HUES64 (cell line): ENCODE measurements at regions not wholly inside any gene's neighbourhood (a gene's known extent, or its start where the extent isn't known, plus 50 kb on each side); places are given as distances from the start of the nearest gene placed in this dataset.

ENCODE experiments used
- H3K27ac ChIP-seq: 2 replicates; pipeline ENCODE4 v1.7.0; 2013; ENCODE audit warnings: low read depth, low read length, inconsistent platforms
- H3K27me3 ChIP-seq: 2 replicates; pipeline ENCODE4 v1.6.1; 2013; ENCODE audit warnings: mild to moderate bottlenecking, low read length; ENCODE audit not compliant: insufficient read depth
- H3K36me3 ChIP-seq: 2 replicates; pipeline ENCODE4 v1.6.1; 2013; ENCODE audit warnings: mild to moderate bottlenecking, low read length; ENCODE audit not compliant: insufficient read depth
- H3K4me1 ChIP-seq: 2 replicates; pipeline ENCODE4 v1.6.1; 2013; ENCODE audit warnings: mild to moderate bottlenecking, low read length, moderate library complexity; ENCODE audit not compliant: insufficient read depth
- H3K4me3 ChIP-seq: 2 replicates; pipeline ENCODE4 v1.5.1; 2013; ENCODE audit warnings: mild to moderate bottlenecking, low read length, moderate library complexity
- H3K9ac ChIP-seq: 2 replicates; pipeline ENCODE4 v1.6.1; 2013; ENCODE audit warnings: mild to moderate bottlenecking, low read depth, low read length
- H3K9me3 ChIP-seq: 2 replicates; pipeline ENCODE4 v1.6.1; 2013; ENCODE audit warnings: low read depth, low read length; ENCODE audit not compliant: insufficient read depth
- WGBS: fragments of 150-250, 120-280 bp; methylation state at CpG from one replicate; pipeline ENCODE4 v1.1.7; 2013; ENCODE audit warnings: missing lambda C conversion rate; 5-methylcytosine and 5-hydroxymethylcytosine counted together

DNA sequence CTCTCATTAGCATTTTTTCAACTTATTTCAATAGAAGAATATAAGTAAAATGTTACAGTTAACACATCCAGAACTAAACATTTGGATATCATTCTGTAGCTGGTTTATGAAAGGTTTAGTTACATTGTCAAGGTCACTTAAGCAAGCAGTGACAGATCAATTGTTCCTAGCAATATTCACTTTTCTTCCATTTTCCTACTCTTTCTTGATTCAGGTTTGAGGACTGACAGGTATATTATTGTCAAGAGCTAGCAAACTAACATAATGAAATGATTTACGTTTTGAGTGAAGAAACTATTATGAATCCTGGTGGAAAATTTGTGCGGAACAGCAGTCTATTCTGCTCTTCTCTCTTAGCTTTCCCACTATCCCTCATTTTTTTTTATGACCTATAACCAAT, 220.4 kb upstream of the ADGRL4 start:
- no peaks in the 10 kb centered on the region for H3K36me3 ChIP-seq
- no peaks in the 10 kb centered on the region for H3K27me3 ChIP-seq
- H3K9ac ChIP-seq, result no peak overlapping the region
- 98% methylated on average over 2 of the region's 2 CpGs for WGBS
- no peaks in the 10 kb centered on the region for H3K4me1 ChIP-seq
- H3K27ac ChIP-seq, result no peak overlapping the region
- no peak overlapping the region for H3K4me3 ChIP-seq
- peaks cover 2% of the 10 kb centered on the region; the same call in 1 of the 2 replicates for H3K9me3 ChIP-seq

DNA sequence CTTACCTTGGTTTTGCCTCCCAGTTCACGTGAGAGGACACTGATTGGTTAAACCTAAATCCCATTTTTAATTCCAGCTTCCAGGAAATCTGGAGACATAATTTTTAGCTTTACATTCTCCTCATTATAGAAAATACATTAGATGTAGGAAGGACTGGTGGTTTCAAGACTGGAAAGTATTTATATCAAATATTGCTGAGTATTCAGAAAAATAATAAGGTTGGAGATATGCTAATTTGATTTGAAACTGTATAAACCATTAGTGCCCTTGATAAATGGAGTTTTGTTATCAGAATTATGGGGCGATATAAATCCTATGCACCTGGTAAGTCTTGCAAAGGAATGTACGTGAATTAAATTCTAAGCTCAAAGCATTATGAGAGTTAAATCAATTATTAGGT, 218.0 kb upstream of the ADGRL4 start:
- H3K27me3 ChIP-seq, result no peaks in the 10 kb centered on the region
- no peaks in the 10 kb centered on the region for H3K4me1 ChIP-seq
- peaks cover 19% of the 10 kb centered on the region for H3K9me3 ChIP-seq
- whole genome bisulfite sequencing, result 64% methylated on average over 3 of the region's 3 CpGs
- no peaks in the 10 kb centered on the region for H3K36me3 ChIP-seq
- no peak overlapping the region for H3K4me3 ChIP-seq
- no peak overlapping the region for H3K9ac ChIP-seq
- H3K27ac ChIP-seq, result no peak overlapping the region

DNA sequence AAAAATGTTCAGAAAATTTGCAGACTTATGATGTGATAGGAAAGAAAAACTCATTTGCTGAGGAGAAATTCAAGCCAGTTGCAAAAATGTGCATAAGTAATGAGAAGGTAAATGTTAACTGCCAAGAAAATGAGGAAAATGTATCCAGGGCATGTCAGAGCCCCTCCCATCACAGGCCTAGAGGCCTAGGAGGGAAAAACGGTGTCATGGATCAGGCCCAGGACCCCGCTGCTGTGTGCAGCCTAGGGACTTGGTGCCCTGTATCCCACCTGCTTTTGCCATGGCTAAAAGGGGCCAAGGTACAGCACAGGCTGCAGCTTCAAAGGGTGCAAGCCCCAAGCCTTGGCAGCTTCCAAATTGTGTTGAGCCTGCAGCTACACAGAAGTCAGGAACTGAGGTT, 214.0 kb upstream of the ADGRL4 start:
- H3K4me3 ChIP-seq, result no peak overlapping the region
- no peaks in the 10 kb centered on the region for H3K36me3 ChIP-seq
- H3K9ac ChIP-seq, result no peak overlapping the region
- no peak overlapping the region for H3K27ac ChIP-seq
- no peaks in the 10 kb centered on the region for H3K4me1 ChIP-seq
- H3K9me3 ChIP-seq, result peaks cover 19% of the 10 kb centered on the region
- 97% methylated on average over 2 of the region's 2 CpGs for WGBS
- H3K27me3 ChIP-seq, result no peaks in the 10 kb centered on the region

GRCh38 chr1:79215311-79215710, 208.8 kb upstream of the ADGRL4 start:
- H3K27me3 ChIP-seq, result no peaks in the 10 kb centered on the region
- H3K9ac ChIP-seq, result no peak overlapping the region
- H3K36me3 ChIP-seq, result no peaks in the 10 kb centered on the region
- 0 out of 2 replicates have a peak, but pooled peaks cover 1% of the 10 kb centered on the region for H3K9me3 ChIP-seq
- no peaks in the 10 kb centered on the region for H3K4me1 ChIP-seq
- no peak overlapping the region for H3K27ac ChIP-seq
- 93% methylated on average over 4 of the region's 4 CpGs for WGBS
- H3K4me3 ChIP-seq, result no peak overlapping the region

DNA sequence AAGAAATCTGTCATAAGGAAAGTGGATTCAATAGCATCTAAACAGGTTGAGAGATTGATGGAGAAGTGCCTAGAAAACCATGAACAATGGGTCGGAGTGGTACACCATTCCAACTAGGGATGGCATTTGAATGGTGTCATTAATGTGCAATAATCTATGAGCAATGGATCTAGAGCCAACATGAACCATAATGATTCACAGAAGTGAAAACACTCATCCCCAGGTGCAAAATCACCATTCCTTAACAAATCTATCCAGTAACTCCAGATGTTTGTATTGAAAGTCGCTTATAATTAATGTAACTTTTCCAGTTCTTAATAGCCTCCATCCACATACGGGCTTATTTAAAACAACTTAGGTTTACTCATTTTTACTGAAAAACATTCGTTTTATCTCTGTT, 201.3 kb upstream of the ADGRL4 start:
- Histone ChIP-seq H3K36me3 (no peaks in the 10 kb centered on the region), H3K27me3 (no peaks in the 10 kb centered on the region), H3K4me3 (no peak overlapping the region), H3K9me3 (no peaks in the 10 kb centered on the region), H3K9ac (no peak overlapping the region), H3K27ac (no peak overlapping the region), H3K4me1 (no peaks in the 10 kb centered on the region)
- 98% methylated on average over 3 of the region's 4 CpGs for WGBS

- no peaks in the 10 kb centered on the region for H3K9me3 ChIP-seq
- no peaks in the 10 kb centered on the region for H3K27me3 ChIP-seq
- no peaks in the 10 kb centered on the region for H3K4me1 ChIP-seq
- no peak overlapping the region for H3K27ac ChIP-seq
- H3K36me3 ChIP-seq, result no peaks in the 10 kb centered on the region
- no peak overlapping the region for H3K9ac ChIP-seq
- WGBS, result 93% methylated on average over 5 of the region's 5 CpGs
- H3K4me3 ChIP-seq, result no peak overlapping the region
These were observed 200.8 kb upstream of the ADGRL4 start for GRCh38 chr1:79207331-79207730.

DNA sequence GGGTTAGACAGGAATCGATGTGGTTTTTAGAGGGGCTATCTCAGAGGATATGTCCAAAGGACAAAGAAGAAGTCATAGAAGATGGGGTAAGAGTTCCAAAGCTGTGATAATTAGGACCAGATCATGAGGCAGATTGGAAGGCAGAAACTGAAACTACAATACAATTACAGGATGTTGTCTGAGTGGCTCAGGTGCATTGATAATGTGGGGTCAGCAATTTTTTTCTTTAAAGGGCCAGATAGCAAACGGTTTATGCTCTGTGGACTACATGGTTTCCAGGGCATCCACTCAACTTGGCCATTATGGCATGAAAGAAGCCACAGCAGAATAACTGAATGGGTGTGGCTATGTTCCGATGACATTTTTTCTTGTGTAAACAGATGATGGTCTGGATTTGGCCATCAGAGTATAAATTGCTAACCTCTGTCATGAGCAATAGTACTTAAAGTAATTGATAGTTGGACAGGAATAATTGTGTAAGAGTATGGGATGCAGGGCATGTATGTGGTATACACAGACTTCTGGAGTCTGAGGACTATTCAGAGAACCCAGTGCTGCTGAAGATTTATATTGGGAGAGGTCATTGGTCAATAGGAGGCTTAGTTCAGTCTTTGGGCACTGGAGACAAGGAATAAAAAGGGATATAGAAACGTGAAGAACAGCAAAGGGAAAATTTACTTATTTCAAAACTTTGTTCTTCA, 198.4 kb upstream of the ADGRL4 start:
- no peaks in the 10 kb centered on the region for H3K9me3 ChIP-seq
- no peaks in the 10 kb centered on the region for H3K36me3 ChIP-seq
- WGBS, result 87% methylated on average over 3 of the region's 4 CpGs
- H3K4me1 ChIP-seq, result no peaks in the 10 kb centered on the region
- H3K4me3 ChIP-seq, result no peak overlapping the region
- H3K9ac ChIP-seq, result no peak overlapping the region
- H3K27ac ChIP-seq, result no peak overlapping the region
- H3K27me3 ChIP-seq, result no peaks in the 10 kb centered on the region

DNA sequence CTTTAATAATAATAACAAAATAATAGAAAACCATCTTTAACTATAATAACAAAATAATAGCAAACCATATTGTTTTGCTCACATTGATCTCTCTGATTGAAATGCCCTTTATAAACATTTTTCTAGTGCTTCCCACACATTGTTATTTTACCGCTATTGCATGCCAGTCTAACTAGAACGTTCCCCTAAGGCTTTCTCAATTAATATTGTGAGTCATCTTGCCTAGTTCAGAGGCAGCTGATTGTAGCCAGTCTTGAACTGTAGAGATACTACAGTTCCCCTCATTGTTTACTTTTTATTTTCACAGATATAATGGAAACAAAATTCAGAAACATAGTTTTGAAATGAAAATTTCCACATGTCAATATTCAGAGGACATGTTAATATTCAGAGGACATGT, 192.3 kb upstream of the ADGRL4 start:
- Histone ChIP-seq H3K27ac (no peak overlapping the region), H3K9ac (no peak overlapping the region), H3K36me3 (no peaks in the 10 kb centered on the region)

DNA sequence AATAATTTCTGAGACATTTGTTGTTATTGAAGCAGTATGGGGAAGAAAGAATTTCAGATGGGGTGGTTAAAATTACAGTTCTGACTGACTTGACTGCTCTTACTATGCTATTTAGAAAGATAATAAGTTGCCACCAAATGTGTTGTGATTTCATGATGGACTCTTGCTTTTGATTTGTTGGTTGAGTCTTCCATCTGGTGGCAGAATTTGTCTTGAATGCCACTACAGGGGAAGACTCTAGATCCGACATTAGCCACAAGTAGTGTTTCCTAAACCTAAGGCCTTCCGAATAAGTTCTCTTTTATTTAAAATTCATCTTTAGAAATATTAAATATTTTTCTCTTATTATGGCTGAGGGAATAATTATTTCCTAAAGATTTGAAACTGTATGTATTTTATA, 190.9 kb upstream of the ADGRL4 start:
- Histone ChIP-seq H3K9me3 (no peaks in the 10 kb centered on the region), H3K27me3 (no peaks in the 10 kb centered on the region), H3K36me3 (no peaks in the 10 kb centered on the region), H3K4me3 (no peak overlapping the region), H3K9ac (no peak overlapping the region), H3K4me1 (peaks cover 11% of the 10 kb centered on the region), H3K27ac (no peak overlapping the region)
- WGBS, result 100% methylated on average over 1 of the region's 2 CpGs

More for the DNA sequence above, 192.3 kb upstream of the ADGRL4 start:
- peaks cover 2% of the 10 kb centered on the region for H3K4me1 ChIP-seq
- WGBS, result 0% methylated on average over 2 of the region's 2 CpGs
- H3K4me3 ChIP-seq, result no peak overlapping the region
- no peaks in the 10 kb centered on the region for H3K9me3 ChIP-seq
- H3K27me3 ChIP-seq, result no peaks in the 10 kb centered on the region

DNA sequence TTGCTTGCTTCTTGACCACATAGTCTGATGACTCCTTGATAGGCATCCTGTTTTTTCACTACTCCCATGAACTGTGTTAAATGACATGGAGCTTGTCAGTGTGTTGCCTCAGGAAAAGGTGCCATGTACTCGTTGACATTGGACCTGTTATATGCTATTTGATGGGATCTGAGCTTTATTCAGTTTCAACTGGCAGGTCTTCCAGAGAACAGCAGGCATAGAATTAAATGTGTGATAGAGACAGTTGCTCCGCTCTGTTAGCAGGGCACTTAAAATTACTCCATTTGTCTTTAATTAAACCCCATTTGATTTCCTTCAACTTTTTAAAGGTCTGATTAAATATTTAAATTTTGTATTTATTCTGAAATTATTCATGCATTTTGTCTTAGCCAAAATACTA, 189.7 kb upstream of the ADGRL4 start:
- Histone ChIP-seq H3K27me3 (no peaks in the 10 kb centered on the region), H3K4me1 (peaks cover 11% of the 10 kb centered on the region), H3K4me3 (no peak overlapping the region), H3K36me3 (no peaks in the 10 kb centered on the region), H3K9me3 (no peaks in the 10 kb centered on the region), H3K27ac (no peak overlapping the region), H3K9ac (no peak overlapping the region)
- WGBS, result 94% methylated on average over 2 of the region's 2 CpGs

- Histone ChIP-seq H3K27me3 (no peaks in the 10 kb centered on the region), H3K4me3 (no peak overlapping the region), H3K9ac (peak overlapping the region; percentile 58), H3K36me3 (no peaks in the 10 kb centered on the region), H3K27ac (peak overlapping the region; percentile 76), H3K4me1 (peaks cover 11% of the 10 kb centered on the region), H3K9me3 (no peaks in the 10 kb centered on the region)
- 62% methylated on average over 6 of the region's 7 CpGs for WGBS
These were observed 186.9 kb upstream of the ADGRL4 start for GRCh38 chr1:79193211-79194079.
